AG09309 (cell line): ENCODE measurements at regions not wholly inside any gene's neighbourhood (a gene's known extent, or its start where the extent isn't known, plus 50 kb on each side); places are given as distances from the start of the nearest gene placed in this dataset.

Experiments used
- DNase-seq: peaks from one replicate; pipeline ENCODE4 v3.0.0-alpha.2; 2010; ENCODE audit warnings: low read depth
- H3K4me3 ChIP-seq: 2 replicates; pipeline ENCODE4 v1.5.1; 2011; ENCODE audit warnings: mild to moderate bottlenecking, low read depth, low read length, moderate library complexity; ENCODE audit not compliant: control insufficient read depth
- TF ChIP-seq, protein P1 (sequence below): IDR thresholded peaks from 2 replicates; pipeline ENCODE4 v1.5.1; 2011; ENCODE audit warnings: mild to moderate bottlenecking, low read depth, low read length, inconsistent platforms; ENCODE audit not compliant: insufficient read depth, control insufficient read depth; ENCODE audit errors: missing control alignments

DNA sequence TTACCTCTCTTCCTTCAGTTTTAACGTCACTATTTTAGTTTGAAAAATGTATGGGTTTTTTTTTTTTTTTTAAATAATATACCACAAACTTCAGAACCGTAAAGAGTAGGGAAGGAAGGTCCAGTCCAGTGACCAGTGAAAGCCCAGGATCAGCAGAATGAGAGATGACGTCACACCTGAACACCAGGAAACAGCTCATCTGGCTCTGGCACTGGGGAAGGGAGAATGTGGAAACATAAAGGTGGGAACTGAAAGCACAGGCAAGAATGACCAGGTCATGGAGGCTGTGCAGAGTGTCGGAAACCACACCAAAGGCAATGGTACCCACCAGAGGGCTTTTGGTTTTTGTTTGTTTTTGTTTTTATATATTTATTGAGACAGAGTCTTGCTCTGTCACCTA, 141.2 kb downstream of the DHX15 start:
- TF ChIP-seq, protein P1, sequence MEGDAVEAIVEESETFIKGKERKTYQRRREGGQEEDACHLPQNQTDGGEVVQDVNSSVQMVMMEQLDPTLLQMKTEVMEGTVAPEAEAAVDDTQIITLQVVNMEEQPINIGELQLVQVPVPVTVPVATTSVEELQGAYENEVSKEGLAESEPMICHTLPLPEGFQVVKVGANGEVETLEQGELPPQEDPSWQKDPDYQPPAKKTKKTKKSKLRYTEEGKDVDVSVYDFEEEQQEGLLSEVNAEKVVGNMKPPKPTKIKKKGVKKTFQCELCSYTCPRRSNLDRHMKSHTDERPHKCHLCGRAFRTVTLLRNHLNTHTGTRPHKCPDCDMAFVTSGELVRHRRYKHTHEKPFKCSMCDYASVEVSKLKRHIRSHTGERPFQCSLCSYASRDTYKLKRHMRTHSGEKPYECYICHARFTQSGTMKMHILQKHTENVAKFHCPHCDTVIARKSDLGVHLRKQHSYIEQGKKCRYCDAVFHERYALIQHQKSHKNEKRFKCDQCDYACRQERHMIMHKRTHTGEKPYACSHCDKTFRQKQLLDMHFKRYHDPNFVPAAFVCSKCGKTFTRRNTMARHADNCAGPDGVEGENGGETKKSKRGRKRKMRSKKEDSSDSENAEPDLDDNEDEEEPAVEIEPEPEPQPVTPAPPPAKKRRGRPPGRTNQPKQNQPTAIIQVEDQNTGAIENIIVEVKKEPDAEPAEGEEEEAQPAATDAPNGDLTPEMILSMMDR, result no peak
- no peak for DNase-seq
- H3K4me3 ChIP-seq, result no peak overlapping the region

DNA sequence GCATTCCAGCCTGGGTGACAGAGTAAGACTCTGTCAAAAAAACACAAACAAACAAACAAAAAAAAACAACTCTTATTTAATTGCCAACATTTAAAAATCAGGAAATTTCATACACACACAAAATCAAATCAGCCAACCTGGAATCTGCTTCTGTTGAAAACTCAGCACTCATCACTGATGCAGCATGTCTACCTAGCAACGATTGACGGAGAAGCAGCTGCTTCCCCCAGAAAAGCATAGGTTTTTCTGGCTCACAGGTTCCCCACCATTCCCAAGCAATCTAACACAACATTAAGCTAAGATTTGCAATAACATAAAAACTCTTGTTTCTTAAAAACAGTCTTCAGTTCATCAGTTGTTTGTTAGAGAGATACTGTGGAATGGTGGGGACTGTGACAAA, 143.6 kb downstream of the DHX15 start:
- no peak for DNase-seq
- H3K4me3 ChIP-seq, result no peak overlapping the region
- TF ChIP-seq, protein P1, result no peak

DNA sequence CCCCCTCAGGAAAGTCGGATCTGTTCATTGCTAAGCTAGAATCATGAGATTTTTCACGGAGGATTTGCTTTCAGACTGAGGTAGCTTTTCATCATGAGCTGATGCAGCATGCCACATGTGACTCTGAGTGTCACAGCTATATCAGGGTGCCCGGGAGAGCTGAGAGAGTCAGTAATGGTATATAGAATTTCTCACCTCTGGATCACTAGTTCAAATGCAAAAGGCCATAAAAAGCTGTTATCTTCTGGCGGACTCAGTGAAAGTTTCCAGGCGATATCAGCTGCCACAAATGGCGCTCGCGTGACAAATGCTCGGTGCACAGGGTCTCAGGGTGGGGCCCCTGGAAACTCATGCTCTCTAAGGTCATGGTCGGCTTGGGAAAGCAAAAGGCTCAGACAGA, 150.1 kb downstream of the DHX15 start:
- TF ChIP-seq, protein P1, result no peak
- no peak for DNase-seq
- no peak overlapping the region for H3K4me3 ChIP-seq

DNA sequence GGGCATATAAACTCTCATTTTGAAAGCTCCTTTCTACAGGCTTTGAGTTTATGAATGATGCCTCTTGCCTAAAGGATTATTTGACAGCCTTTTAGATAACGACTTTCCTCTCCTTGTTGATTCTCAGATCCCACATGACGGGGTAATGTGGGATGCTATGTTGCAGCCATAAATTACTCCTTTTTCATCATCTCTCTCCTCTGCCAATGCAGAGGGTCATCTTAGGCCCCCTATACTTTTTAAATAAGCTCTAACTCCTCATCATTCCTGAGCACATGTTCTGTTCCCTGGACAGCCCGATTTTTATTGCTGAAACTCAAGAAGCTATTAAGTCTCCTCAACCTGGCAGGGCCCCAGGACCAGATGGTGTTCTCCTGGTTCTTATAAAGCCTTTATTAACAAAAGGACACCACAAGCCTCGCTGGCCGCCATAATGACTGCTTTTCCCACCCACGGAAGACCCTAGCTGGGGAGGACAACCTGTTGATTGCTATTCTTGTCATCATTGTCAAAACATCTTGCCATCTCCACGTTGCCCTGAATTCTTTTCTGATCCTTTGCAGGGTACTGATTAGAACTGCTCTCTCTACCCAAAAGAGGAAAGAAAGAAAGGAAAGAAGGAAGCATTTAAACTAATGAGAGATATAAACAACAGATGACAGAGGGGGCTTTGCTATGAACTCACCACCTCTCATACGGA, 150.7 kb downstream of the DHX15 start:
- H3K4me3 ChIP-seq, result no peak overlapping the region
- TF ChIP-seq, protein P1, result no peak
- no peak for DNase-seq

DNA sequence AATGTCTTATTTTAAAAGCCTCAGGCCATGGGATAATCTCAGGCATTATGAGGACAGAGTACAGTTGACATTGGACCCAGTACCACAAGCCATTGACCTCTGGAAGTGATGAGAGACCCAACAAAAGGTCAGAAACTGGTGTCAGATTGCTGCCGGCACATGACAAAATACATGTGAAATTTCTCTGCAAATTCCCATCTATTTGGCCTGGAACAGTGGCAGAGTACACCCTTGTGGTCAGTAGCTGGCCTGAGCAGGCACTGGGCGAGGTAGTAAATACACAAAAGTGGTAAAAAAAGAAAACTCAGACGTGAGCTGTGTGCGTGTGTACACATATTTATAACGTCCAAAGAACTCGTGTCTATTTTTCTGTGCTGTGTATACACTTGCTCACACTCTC, 155.5 kb downstream of the DHX15 start:
- no peak overlapping the region for H3K4me3 ChIP-seq
- TF ChIP-seq, protein P1, result no peak
- no peak for DNase-seq

DNA sequence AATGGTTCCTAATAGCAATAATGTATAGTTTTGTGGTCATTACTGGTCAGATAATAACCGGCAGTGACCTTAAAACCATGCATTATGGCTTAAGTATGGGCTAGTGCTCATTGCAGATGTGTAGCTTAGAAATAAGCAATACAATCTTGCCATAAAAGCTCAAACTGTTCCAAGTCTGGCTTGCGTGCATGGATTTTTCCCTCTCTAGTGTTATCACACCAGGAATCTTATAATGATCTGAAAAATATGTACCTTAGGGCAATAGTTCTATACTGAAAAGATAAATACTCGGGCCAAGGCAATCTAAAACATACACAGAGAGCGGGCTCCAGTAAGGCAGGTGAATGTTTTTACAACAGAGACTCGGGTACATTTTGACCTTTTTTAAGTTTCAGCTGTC, 157.8 kb downstream of the DHX15 start:
- TF ChIP-seq, protein P1, result no peak
- H3K4me3 ChIP-seq, result no peak overlapping the region
- no peak for DNase-seq
